Neural cell (in vitro differentiated cells): ENCODE measurements at regions not wholly inside any gene's neighbourhood (a gene's known extent, or its start where the extent isn't known, plus 50 kb on each side); places are given as distances from the start of the nearest gene placed in this dataset.

Experiments used
- H2AFZ ChIP-seq: fragments of 200-600, 300-800 bp; sonication (generic), shearing (Covaris generic); 2 replicates; pipeline ENCODE4 v1.6.0; 2014; ENCODE audit warnings: low read depth, mild to moderate bottlenecking, antibody characterized with exemption, low read length, moderate library complexity
- H3F3A ChIP-seq: fragments of 200-600 bp; shearing (Covaris generic); 2 replicates; pipeline ENCODE4 v1.6.1; 2016; ENCODE audit warnings: mild to moderate bottlenecking, moderate library complexity, mixed read lengths, antibody characterized with exemption, low read length; ENCODE audit not compliant: insufficient read depth, poor library complexity, severe bottlenecking
- H3K27ac ChIP-seq: fragments of 200-600, 300-800 bp; sonication (generic), shearing (Covaris generic); 2 replicates; pipeline ENCODE4 v1.5.1; 2014; ENCODE audit warnings: mild to moderate bottlenecking, low read length, moderate library complexity
- H3K27me3 ChIP-seq: fragments of 300-800, 200-600 bp; sonication (generic), shearing (Covaris generic); 2 replicates; pipeline ENCODE4 v1.6.0; 2014; ENCODE audit warnings: mild to moderate bottlenecking, low read depth, low read length, moderate library complexity; ENCODE audit not compliant: insufficient read depth
- H3K36me3 ChIP-seq: fragments of 300-800, 200-600 bp; sonication (generic), shearing (Covaris generic); 2 replicates; pipeline ENCODE4 v1.5.1; 2014; ENCODE audit warnings: mild to moderate bottlenecking, antibody characterized with exemption, low read length, moderate library complexity; ENCODE audit not compliant: insufficient read depth
- H3K4me2 ChIP-seq: fragments of 300-800, 200-600 bp; sonication (generic), shearing (Covaris generic); 2 replicates; pipeline ENCODE4 v1.6.0; 2014; ENCODE audit warnings: mild to moderate bottlenecking, low read length
- H3K4me3 ChIP-seq: fragments of 300-800, 200-600 bp; sonication (generic), shearing (Covaris generic); 2 replicates; pipeline ENCODE4 v1.5.1; 2014; ENCODE audit warnings: mild to moderate bottlenecking, low read length, moderate library complexity
- H3K79me2 ChIP-seq: fragments of 200-600 bp; shearing (Covaris generic); replicated peaks from 2 replicates; pipeline ENCODE4 v1.6.0; 2014; ENCODE audit warnings: mild to moderate bottlenecking, low read length, moderate library complexity; ENCODE audit not compliant: insufficient read depth
- H3K9ac ChIP-seq: fragments of 300-800, 200-600 bp; sonication (generic), shearing (Covaris generic); 2 replicates; pipeline ENCODE4 v1.6.1; 2016; ENCODE audit warnings: mild to moderate bottlenecking, low read length, mixed read lengths
- H3K9me2 ChIP-seq: fragments of 200-600 bp; shearing (Covaris generic); 2 replicates; pipeline ENCODE4 v1.6.1; 2016; ENCODE audit warnings: mild to moderate bottlenecking, low read length, mixed read lengths; ENCODE audit not compliant: insufficient read depth
- H3K9me3 ChIP-seq: fragments of 200-600, 300-800 bp; sonication (generic), shearing (Covaris generic); 2 replicates; pipeline ENCODE4 v1.6.1; 2016; ENCODE audit warnings: mild to moderate bottlenecking, mixed run types, low read length, moderate library complexity, mixed read lengths
- H4K20me1 ChIP-seq: fragments of 200-600 bp; shearing (Covaris generic); 2 replicates; pipeline ENCODE4 v1.6.1; 2016; ENCODE audit warnings: mild to moderate bottlenecking, mixed run types; ENCODE audit not compliant: insufficient read depth
- EP300 ChIP-seq: fragments of 450-650 bp; conservative IDR thresholded peaks from 2 replicates; pipeline ENCODE4 v1.6.1; 2014; ENCODE audit warnings: antibody characterized with exemption, mild to moderate bottlenecking, moderate library complexity; ENCODE audit not compliant: poor library complexity, severe bottlenecking
- EZH2 ChIP-seq: fragments of 200-600, 300-800 bp; shearing (Covaris generic), sonication (generic); IDR thresholded peaks from 2 replicates; pipeline ENCODE4 v1.6.1; 2014; ENCODE audit warnings: antibody characterized with exemption, low read length, borderline replicate concordance, mild to moderate bottlenecking; ENCODE audit not compliant: insufficient read depth, poor library complexity, severe bottlenecking
- MXI1 ChIP-seq: fragments of 450-650 bp; conservative IDR thresholded peaks from 2 replicates; pipeline ENCODE4 v1.6.1; 2014; ENCODE audit warnings: antibody characterized with exemption, mild to moderate bottlenecking; ENCODE audit not compliant: poor library complexity, severe bottlenecking
- POLR2AphosphoS5 ChIP-seq: IDR thresholded peaks from 2 replicates; pipeline ENCODE4 v1.6.1; 2012
- RAD21 ChIP-seq: fragments of 450-650 bp; conservative IDR thresholded peaks from 2 replicates; pipeline ENCODE4 v1.6.1; 2014; ENCODE audit warnings: antibody characterized with exemption, mild to moderate bottlenecking, moderate library complexity
- SMC3 ChIP-seq: fragments of 450-650 bp; conservative IDR thresholded peaks from 2 replicates; pipeline ENCODE4 v1.6.1; 2014; ENCODE audit warnings: antibody characterized with exemption, mild to moderate bottlenecking, moderate library complexity; ENCODE audit not compliant: poor library complexity
- TAF1 ChIP-seq: IDR thresholded peaks from 2 replicates; pipeline ENCODE4 v1.6.1; 2012; ENCODE audit warnings: low read depth
- TF ChIP-seq, protein P1 (sequence below): fragments of 450-650 bp; IDR thresholded peaks from 2 replicates; pipeline ENCODE4 v1.5.1; 2014; ENCODE audit warnings: antibody characterized with exemption, mild to moderate bottlenecking, moderate library complexity; ENCODE audit not compliant: poor library complexity, severe bottlenecking
- TF ChIP-seq, protein P2 (sequence below): IDR thresholded peaks from 2 replicates; pipeline ENCODE4 v1.6.1; 2012; ENCODE audit warnings: borderline replicate concordance

DNA sequence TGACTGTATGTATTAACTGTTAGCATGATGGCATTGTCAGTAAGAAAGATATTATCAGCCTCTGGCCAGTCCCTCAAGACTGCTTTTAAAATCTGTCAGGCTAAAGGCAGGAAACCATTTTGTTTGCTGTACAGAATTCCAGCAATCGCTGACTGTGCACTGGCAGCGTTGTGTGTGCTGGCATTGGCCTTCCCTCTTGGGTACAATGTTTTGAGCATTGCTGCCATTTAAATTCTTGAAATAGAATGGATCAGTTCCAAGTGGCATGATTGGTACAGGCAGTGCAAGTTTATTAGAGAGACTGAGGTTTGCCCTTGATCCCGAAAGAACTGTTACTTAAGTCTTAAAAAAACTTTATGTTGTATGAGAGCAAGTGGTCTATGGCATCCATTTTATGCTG lies 788.7 kb downstream of the OTOL1 start:
- TF ChIP-seq SMC3 (no peak), EZH2 (no peak), TAF1 (no peak), EP300 (no peak), POLR2AphosphoS5 (no peak), MXI1 (no peak), RAD21 (no peak)
- TF ChIP-seq, protein P1, sequence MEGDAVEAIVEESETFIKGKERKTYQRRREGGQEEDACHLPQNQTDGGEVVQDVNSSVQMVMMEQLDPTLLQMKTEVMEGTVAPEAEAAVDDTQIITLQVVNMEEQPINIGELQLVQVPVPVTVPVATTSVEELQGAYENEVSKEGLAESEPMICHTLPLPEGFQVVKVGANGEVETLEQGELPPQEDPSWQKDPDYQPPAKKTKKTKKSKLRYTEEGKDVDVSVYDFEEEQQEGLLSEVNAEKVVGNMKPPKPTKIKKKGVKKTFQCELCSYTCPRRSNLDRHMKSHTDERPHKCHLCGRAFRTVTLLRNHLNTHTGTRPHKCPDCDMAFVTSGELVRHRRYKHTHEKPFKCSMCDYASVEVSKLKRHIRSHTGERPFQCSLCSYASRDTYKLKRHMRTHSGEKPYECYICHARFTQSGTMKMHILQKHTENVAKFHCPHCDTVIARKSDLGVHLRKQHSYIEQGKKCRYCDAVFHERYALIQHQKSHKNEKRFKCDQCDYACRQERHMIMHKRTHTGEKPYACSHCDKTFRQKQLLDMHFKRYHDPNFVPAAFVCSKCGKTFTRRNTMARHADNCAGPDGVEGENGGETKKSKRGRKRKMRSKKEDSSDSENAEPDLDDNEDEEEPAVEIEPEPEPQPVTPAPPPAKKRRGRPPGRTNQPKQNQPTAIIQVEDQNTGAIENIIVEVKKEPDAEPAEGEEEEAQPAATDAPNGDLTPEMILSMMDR, result no peak
- TF ChIP-seq, protein P2, sequence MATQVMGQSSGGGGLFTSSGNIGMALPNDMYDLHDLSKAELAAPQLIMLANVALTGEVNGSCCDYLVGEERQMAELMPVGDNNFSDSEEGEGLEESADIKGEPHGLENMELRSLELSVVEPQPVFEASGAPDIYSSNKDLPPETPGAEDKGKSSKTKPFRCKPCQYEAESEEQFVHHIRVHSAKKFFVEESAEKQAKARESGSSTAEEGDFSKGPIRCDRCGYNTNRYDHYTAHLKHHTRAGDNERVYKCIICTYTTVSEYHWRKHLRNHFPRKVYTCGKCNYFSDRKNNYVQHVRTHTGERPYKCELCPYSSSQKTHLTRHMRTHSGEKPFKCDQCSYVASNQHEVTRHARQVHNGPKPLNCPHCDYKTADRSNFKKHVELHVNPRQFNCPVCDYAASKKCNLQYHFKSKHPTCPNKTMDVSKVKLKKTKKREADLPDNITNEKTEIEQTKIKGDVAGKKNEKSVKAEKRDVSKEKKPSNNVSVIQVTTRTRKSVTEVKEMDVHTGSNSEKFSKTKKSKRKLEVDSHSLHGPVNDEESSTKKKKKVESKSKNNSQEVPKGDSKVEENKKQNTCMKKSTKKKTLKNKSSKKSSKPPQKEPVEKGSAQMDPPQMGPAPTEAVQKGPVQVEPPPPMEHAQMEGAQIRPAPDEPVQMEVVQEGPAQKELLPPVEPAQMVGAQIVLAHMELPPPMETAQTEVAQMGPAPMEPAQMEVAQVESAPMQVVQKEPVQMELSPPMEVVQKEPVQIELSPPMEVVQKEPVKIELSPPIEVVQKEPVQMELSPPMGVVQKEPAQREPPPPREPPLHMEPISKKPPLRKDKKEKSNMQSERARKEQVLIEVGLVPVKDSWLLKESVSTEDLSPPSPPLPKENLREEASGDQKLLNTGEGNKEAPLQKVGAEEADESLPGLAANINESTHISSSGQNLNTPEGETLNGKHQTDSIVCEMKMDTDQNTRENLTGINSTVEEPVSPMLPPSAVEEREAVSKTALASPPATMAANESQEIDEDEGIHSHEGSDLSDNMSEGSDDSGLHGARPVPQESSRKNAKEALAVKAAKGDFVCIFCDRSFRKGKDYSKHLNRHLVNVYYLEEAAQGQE, result no peak
- no peaks in the 10 kb centered on the region for H4K20me1 ChIP-seq
- no peak overlapping the region for H3K4me2 ChIP-seq
- H3K4me3 ChIP-seq, result no peak overlapping the region
- no peaks in the 10 kb centered on the region for H3K36me3 ChIP-seq
- H2AFZ ChIP-seq, result no peak overlapping the region
- no peaks in the 10 kb centered on the region for H3F3A ChIP-seq
- peaks cover 8% of the 10 kb centered on the region for H3K9me3 ChIP-seq
- no peaks in the 10 kb centered on the region for H3K9me2 ChIP-seq
- H3K9ac ChIP-seq, result no peak overlapping the region
- no peaks in the 10 kb centered on the region for H3K79me2 ChIP-seq
- no peak overlapping the region for H3K27ac ChIP-seq
- no peaks in the 10 kb centered on the region for H3K27me3 ChIP-seq

DNA sequence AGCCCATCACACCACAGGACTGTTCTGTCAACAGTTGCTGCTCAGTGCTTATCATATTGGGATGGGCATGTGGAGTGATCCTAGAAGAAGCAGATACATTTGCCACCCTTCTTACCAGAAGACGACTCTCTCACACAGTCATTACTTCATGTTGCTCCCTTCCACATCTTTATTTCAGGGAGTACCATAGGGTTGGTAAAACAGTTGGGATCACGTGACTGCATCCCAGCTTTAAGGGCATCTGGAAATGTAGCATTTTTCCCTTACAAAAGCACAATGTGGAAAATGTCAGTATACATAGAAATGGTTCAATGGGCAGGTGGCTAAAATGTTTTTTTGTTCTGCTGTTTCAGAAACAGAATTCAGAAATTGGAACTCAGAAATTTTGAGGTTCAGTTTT lies 791.0 kb downstream of the OTOL1 start:
- no peaks in the 10 kb centered on the region for H3K36me3 ChIP-seq
- H3F3A ChIP-seq, result no peaks in the 10 kb centered on the region
- no peak overlapping the region for H3K4me2 ChIP-seq
- H3K9me3 ChIP-seq, result no peaks in the 10 kb centered on the region
- H3K9me2 ChIP-seq, result no peaks in the 10 kb centered on the region
- no peaks in the 10 kb centered on the region for H4K20me1 ChIP-seq
- TF ChIP-seq RAD21 (no peak), MXI1 (no peak), EZH2 (no peak), POLR2AphosphoS5 (no peak), TAF1 (no peak), EP300 (no peak), SMC3 (no peak)
- TF ChIP-seq, protein P2, result no peak
- TF ChIP-seq, protein P1, result no peak
- H3K27ac ChIP-seq, result no peak overlapping the region
- no peak overlapping the region for H2AFZ ChIP-seq
- H3K9ac ChIP-seq, result no peak overlapping the region
- H3K27me3 ChIP-seq, result no peaks in the 10 kb centered on the region
- H3K79me2 ChIP-seq, result no peaks in the 10 kb centered on the region
- H3K4me3 ChIP-seq, result no peak overlapping the region
